AG04450 (cell line): ENCODE measurements at regions not wholly inside any gene's neighbourhood (a gene's known extent, or its start where the extent isn't known, plus 50 kb on each side); places are given as distances from the start of the nearest gene placed in this dataset.

Experiments
- CTCF ChIA-PET: fragments of 300-600, 350-600 bp; formaldehyde crosslinking; extraction: SDS; loops from one replicate; lab custom pipeline; 2022; ENCODE audit warnings: antibody characterized with exemption, inconsistent platforms; lab: Charles Lee
- POLR2A ChIA-PET: fragments of 350-600 bp; formaldehyde crosslinking; extraction: SDS; loops from one replicate; lab custom pipeline; 2021; ENCODE audit warnings: antibody characterized with exemption, inconsistent platforms; lab: Yijun Ruan, JAX
- DNase-seq: peaks from one replicate; pipeline ENCODE4 v3.0.0-alpha.2; 2011; ENCODE audit warnings: low read depth, low spot score
- H3K27ac ChIP-seq: one replicate; pipeline ENCODE4 v1.5.1; 2012; ENCODE audit warnings: low read depth, low read length, control low read depth
- H3K27me3 ChIP-seq: one replicate; pipeline ENCODE4 v1.6.0; 2012; ENCODE audit warnings: low read length; ENCODE audit not compliant: control insufficient read depth, insufficient read depth
- H3K4me3 ChIP-seq: 2 replicates; pipeline ENCODE4 v1.5.1; 2011; ENCODE audit warnings: mild to moderate bottlenecking, low read depth, low read length, control low read depth
- H3K9me3 ChIP-seq: 2 replicates; pipeline ENCODE4 v1.5.1; 2012; ENCODE audit warnings: low read length; ENCODE audit not compliant: control insufficient read depth, insufficient read depth
- CTCF ChIP-seq: IDR thresholded peaks from 2 replicates; pipeline ENCODE4 v1.5.1; 2011; ENCODE audit warnings: low read depth, low read length, control low read depth, inconsistent platforms

- POLR2A ChIA-PET: no interaction called here
These were observed 591.0 kb downstream of the ADGRL2 start for GRCh38 chr1:82391712-82392111.

DNA sequence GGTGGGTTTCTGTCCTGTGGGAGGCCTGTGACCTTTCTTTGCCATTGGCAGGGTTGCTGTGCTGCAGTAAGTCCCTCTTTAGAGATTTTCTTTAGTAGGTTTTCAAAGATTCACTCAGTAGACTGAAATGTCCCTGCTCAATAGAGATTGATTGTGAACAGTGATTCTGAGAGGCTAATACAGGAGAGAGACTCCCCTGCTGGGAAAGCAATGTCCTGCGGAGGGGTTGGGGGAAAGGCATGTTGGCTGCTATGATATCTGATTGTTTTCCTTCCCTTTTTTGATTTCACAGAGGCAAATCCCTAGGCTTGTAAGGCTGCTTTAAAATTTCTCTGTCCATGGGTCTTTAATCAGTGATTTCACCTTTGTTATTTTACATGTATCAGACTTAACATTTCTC, 589.9 kb downstream of the ADGRL2 start:
- H3K4me3 ChIP-seq: no peak overlapping the region
- no peak for DNase-seq
- POLR2A ChIA-PET: no interaction called here
- no peak overlapping the region for H3K27ac ChIP-seq
- no peaks in the 10 kb centered on the region for H3K9me3 ChIP-seq
- TF ChIP-seq CTCF: no peak
- H3K27me3 ChIP-seq: no peaks in the 10 kb centered on the region
- CTCF ChIA-PET: no interaction called here

More at GRCh38 chr1:82391712-82392111, 591.0 kb downstream of the ADGRL2 start:
- CTCF ChIA-PET: no interaction called here
- no peak for DNase-seq
- no peak overlapping the region for H3K27ac ChIP-seq
- no peak for TF ChIP-seq CTCF
- H3K9me3 ChIP-seq: no peaks in the 10 kb centered on the region
- H3K4me3 ChIP-seq: no peak overlapping the region
- no peaks in the 10 kb centered on the region for H3K27me3 ChIP-seq

GRCh38 chr1:82388679-82389078, 587.9 kb downstream of the ADGRL2 start:
- Histone ChIP-seq H3K27me3 (no peaks in the 10 kb centered on the region), H3K9me3 (no peaks in the 10 kb centered on the region), H3K4me3 (no peak overlapping the region), H3K27ac (no peak overlapping the region)
- ChIA-PET POLR2A (no interaction called here), CTCF (no interaction called here)
- TF ChIP-seq CTCF: no peak
- DNase-seq: no peak

GRCh38 chr1:82387012-82387366, 586.3 kb downstream of the ADGRL2 start:
- ChIA-PET CTCF (no interaction called here), POLR2A (no interaction called here)
- H3K9me3 ChIP-seq: no peaks in the 10 kb centered on the region
- no peak overlapping the region for H3K27ac ChIP-seq
- no peak overlapping the region for H3K4me3 ChIP-seq
- no peak for DNase-seq
- no peaks in the 10 kb centered on the region for H3K27me3 ChIP-seq
- no peak for TF ChIP-seq CTCF

DNA sequence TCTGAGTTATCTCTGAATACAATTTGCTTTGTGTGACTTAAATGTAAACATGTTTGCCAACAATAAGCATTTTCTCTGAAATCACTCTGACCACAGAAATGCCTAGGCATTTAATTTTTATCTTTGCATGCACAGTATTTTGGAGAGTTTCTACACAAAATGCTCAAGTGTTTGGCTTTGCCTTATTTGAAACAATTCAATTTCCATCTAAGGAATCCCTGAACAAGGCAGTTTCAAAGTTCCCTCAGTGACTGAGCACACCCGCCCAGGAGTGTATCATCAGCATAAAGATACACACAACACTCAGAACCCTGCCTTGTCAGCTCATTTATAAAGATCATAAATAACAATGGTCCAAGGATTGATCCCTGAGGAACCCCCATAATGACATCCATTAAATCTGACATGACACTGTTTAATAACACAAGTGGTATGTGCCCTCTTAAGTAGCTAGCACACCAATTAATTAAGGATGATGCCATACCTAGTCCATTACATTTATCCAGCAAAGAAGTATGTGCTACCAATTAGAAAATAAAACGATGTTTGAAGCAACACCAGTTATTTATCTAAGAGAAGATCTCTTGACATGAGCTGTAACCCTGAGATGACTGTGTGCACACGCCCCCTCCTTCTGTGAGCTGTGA, 585.8 kb downstream of the ADGRL2 start:
- Histone ChIP-seq H3K9me3 (no peaks in the 10 kb centered on the region), H3K27me3 (no peaks in the 10 kb centered on the region), H3K4me3 (no peak overlapping the region), H3K27ac (no peak overlapping the region)
- ChIA-PET POLR2A (no interaction called here), CTCF (no interaction called here)
- DNase-seq: no peak
- TF ChIP-seq CTCF: no peak
